Brain microvascular endothelial cell (primary cell): ENCODE measurements at regions not wholly inside any gene's neighbourhood (a gene's known extent, or its start where the extent isn't known, plus 50 kb on each side); places are given as distances from the start of the nearest gene placed in this dataset.

Source experiments
- DNase-seq: peaks from one replicate; pipeline ENCODE4 v3.0.0-alpha.2; 2020
- H3K27ac ChIP-seq: fragments of 250-450 bp; sonication (Bioruptor Pico); 2 replicates; pipeline ENCODE4 v1.5.1; 2020; ENCODE audit warnings: mild to moderate bottlenecking, moderate library complexity
- H3K27me3 ChIP-seq: fragments of 250-450 bp; sonication (Bioruptor Pico); replicated peaks from 2 replicates; pipeline ENCODE4 v1.5.1; 2020; ENCODE audit warnings: mild to moderate bottlenecking
- H3K36me3 ChIP-seq: fragments of 250-450 bp; sonication (Bioruptor Pico); replicated peaks from 2 replicates; pipeline ENCODE4 v1.5.1; 2020; ENCODE audit warnings: mild to moderate bottlenecking
- H3K4me3 ChIP-seq: 2 replicates; pipeline ENCODE4 v1.5.1; 2011; ENCODE audit warnings: low read depth, mild to moderate bottlenecking, control low read depth, low read length, moderate library complexity
- CTCF ChIP-seq: IDR thresholded peaks from 2 replicates; pipeline ENCODE4 v1.5.1; 2011; ENCODE audit warnings: low read depth, mild to moderate bottlenecking, moderate library complexity, low read length, control low read depth, inconsistent platforms; ENCODE audit errors: missing control alignments
- in situ Hi-C: cut with HindIII; loops from 2 replicates; pipeline ENCODE4 v1.10.0; 2017; ENCODE audit warnings: low sequenced_read_pairs, low pct_ligation_motif_present

GRCh38 chr18:75871596-75871995, 444.1 kb upstream of the SMIM21 start:
- no peak for DNase-seq
- Histone ChIP-seq H3K4me3 (no peak overlapping the region), H3K27me3 (no peaks in the 10 kb centered on the region), H3K36me3 (no peaks in the 10 kb centered on the region), H3K27ac (no peak overlapping the region)
- no peak for TF ChIP-seq CTCF
- in situ Hi-C loops: no loop called here

GRCh38 chr18:75869162-75869561, 441.7 kb upstream of the SMIM21 start:
- in situ Hi-C loops: no loop called here
- no peak for TF ChIP-seq CTCF
- no peak for DNase-seq

GRCh38 chr18:75868031-75868430, 440.5 kb upstream of the SMIM21 start:
- H3K27ac ChIP-seq: no peak overlapping the region
- in situ Hi-C loops: no loop called here
- no peak for DNase-seq
- TF ChIP-seq CTCF: no peak
- no peaks in the 10 kb centered on the region for H3K27me3 ChIP-seq
- no peaks in the 10 kb centered on the region for H3K36me3 ChIP-seq
- no peak overlapping the region for H3K4me3 ChIP-seq

More at GRCh38 chr18:75869162-75869561, 441.7 kb upstream of the SMIM21 start:
- Histone ChIP-seq H3K27me3 (no peaks in the 10 kb centered on the region), H3K36me3 (no peaks in the 10 kb centered on the region), H3K4me3 (no peak overlapping the region), H3K27ac (no peak overlapping the region)

GRCh38 chr18:75865639-75866038, 438.1 kb upstream of the SMIM21 start:
- no peaks in the 10 kb centered on the region for H3K27me3 ChIP-seq
- no peak for DNase-seq
- TF ChIP-seq CTCF: no peak
- H3K36me3 ChIP-seq: no peaks in the 10 kb centered on the region
- H3K27ac ChIP-seq: no peak overlapping the region
- in situ Hi-C loops: no loop called here
- no peak overlapping the region for H3K4me3 ChIP-seq

- Histone ChIP-seq H3K27me3 (no peaks in the 10 kb centered on the region), H3K36me3 (no peaks in the 10 kb centered on the region), H3K27ac (no peak overlapping the region), H3K4me3 (no peak overlapping the region)
- TF ChIP-seq CTCF: no peak
- DNase-seq: no peak
- in situ Hi-C loops: no loop called here
Observed at GRCh38 chr18:75864816-75865215, 437.3 kb upstream of the SMIM21 start.

- in situ Hi-C loops: no loop called here
- no peak overlapping the region for H3K4me3 ChIP-seq
- TF ChIP-seq CTCF: no peak
- no peaks in the 10 kb centered on the region for H3K36me3 ChIP-seq
- no peak overlapping the region for H3K27ac ChIP-seq
- DNase-seq: no peak
- H3K27me3 ChIP-seq: no peaks in the 10 kb centered on the region
Observed at GRCh38 chr18:75863696-75864095, 436.2 kb upstream of the SMIM21 start.
